ENCODE measurements at regions not wholly inside any gene's neighbourhood (a gene's known extent, or its start where the extent isn't known, plus 50 kb on each side); places are given as distances from the start of the nearest gene placed in this dataset.

- TF ChIP-seq CTCF (conservative IDR thresholded peaks at IDR 0.05) (no peak), ZFX (IDR thresholded peaks at IDR 0.05) (no peak)
Observed at GRCh38 chr3:70554170-70554569, 241.7 kb upstream of the MDFIC2 start.

Data from C4-2B (cell line).